ENCODE measurements at regions not wholly inside any gene's neighbourhood (a gene's known extent, or its start where the extent isn't known, plus 50 kb on each side); places are given as distances from the start of the nearest gene placed in this dataset.

DNA sequence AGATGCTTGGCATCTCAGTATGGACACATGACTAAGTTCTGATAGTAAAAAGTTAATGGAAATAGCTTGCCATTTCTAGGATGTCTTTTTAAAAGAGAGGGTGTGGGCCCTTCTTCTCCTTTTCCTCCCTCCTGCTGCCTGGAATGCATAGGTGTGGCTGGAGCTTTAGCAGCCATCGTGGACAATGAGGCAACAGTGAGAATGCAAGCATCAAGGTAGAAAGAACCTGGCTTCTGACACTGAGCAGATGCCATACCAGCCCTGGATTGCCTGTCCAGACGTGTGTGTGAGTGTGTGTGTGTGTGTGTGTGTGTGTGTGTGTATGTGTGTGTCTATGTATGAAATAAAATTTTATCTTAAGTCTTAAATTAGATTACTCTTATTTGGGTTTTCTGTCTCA is 660.1 kb downstream of the XIRP2 start:
- no peaks in the 10 kb centered on the region for H3K4me1 ChIP-seq (ENCODE audit: low read length)
- H3K27me3 ChIP-seq (replicated peaks; ENCODE audit: insufficient read depth, low read length), result no peaks in the 10 kb centered on the region
- H2AFZ ChIP-seq (ENCODE audit: low read length), result no peak overlapping the region
- DNase-seq, result no peak
- H3F3A ChIP-seq (ENCODE audit: insufficient read depth, low read length), result no peaks in the 10 kb centered on the region
- no peaks in the 10 kb centered on the region for H4K20me1 ChIP-seq (ENCODE audit: insufficient read depth, low read length)
- H3K27ac ChIP-seq (ENCODE audit: low read length), result no peak overlapping the region
- H3K79me2 ChIP-seq (ENCODE audit: low read length), result no peaks in the 10 kb centered on the region
- TF ChIP-seq EZH2 (optimal IDR thresholded peaks at IDR 0.05; ENCODE audit: low read depth, low read length), result no peak
- no peak for TF ChIP-seq EZH2phosphoT487 (IDR thresholded peaks at IDR 0.05; ENCODE audit: low read length)
- TF ChIP-seq, protein P1, sequence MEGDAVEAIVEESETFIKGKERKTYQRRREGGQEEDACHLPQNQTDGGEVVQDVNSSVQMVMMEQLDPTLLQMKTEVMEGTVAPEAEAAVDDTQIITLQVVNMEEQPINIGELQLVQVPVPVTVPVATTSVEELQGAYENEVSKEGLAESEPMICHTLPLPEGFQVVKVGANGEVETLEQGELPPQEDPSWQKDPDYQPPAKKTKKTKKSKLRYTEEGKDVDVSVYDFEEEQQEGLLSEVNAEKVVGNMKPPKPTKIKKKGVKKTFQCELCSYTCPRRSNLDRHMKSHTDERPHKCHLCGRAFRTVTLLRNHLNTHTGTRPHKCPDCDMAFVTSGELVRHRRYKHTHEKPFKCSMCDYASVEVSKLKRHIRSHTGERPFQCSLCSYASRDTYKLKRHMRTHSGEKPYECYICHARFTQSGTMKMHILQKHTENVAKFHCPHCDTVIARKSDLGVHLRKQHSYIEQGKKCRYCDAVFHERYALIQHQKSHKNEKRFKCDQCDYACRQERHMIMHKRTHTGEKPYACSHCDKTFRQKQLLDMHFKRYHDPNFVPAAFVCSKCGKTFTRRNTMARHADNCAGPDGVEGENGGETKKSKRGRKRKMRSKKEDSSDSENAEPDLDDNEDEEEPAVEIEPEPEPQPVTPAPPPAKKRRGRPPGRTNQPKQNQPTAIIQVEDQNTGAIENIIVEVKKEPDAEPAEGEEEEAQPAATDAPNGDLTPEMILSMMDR (IDR thresholded peaks at IDR 0.05; ENCODE audit: low read length), result no peak
- H3K9ac ChIP-seq (ENCODE audit: low read length), result no peak overlapping the region
- no peaks in the 10 kb centered on the region for H3K9me3 ChIP-seq (replicated peaks; ENCODE audit: insufficient read depth, low read length)
- no peak overlapping the region for H3K4me3 ChIP-seq (ENCODE audit: low read length)
- no peaks in the 10 kb centered on the region for H3K36me3 ChIP-seq (replicated peaks; ENCODE audit: insufficient read depth, low read length)
- no peaks in the 10 kb centered on the region for H3K9me2 ChIP-seq (replicated peaks; ENCODE audit: insufficient read depth, low read length)
- H3K4me2 ChIP-seq (ENCODE audit: low read depth, low read length), result no peak overlapping the region

DNA sequence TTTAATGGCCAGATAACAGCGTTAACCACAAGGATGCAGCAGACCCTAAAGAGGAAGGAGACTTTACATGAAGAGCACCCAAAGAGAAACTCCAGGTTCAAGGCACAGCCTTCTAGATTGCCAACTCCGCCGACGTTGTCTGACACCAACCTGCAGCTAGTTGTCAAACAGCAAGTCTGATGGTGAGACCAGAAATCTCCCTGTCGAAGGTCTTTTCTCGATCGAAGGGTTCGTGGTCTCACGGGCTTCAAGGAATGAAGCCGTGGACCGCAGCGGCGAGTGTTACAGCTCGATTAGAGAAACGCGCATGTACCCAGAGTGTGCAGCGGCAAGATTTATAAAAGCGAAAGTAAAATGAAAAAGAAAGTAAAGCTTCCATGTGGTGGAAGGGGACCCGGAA is 656.3 kb downstream of the XIRP2 start:
- no peaks in the 10 kb centered on the region for H3K79me2 ChIP-seq (ENCODE audit: low read length)
- no peak overlapping the region for H2AFZ ChIP-seq (ENCODE audit: low read length)
- H3F3A ChIP-seq (ENCODE audit: insufficient read depth, low read length), result no peaks in the 10 kb centered on the region
- DNase-seq, result no peak
- no peak overlapping the region for H3K27ac ChIP-seq (ENCODE audit: low read length)
- no peaks in the 10 kb centered on the region for H4K20me1 ChIP-seq (ENCODE audit: insufficient read depth, low read length)
- H3K4me3 ChIP-seq (ENCODE audit: low read length), result no peak overlapping the region
- no peaks in the 10 kb centered on the region for H3K27me3 ChIP-seq (replicated peaks; ENCODE audit: insufficient read depth, low read length)
- H3K4me2 ChIP-seq (ENCODE audit: low read depth, low read length), result no peak overlapping the region
- H3K9ac ChIP-seq (ENCODE audit: low read length), result no peak overlapping the region
- TF ChIP-seq EZH2 (optimal IDR thresholded peaks at IDR 0.05; ENCODE audit: low read depth, low read length) (no peak), EZH2phosphoT487 (IDR thresholded peaks at IDR 0.05; ENCODE audit: low read length) (no peak)
- TF ChIP-seq, protein P1 (IDR thresholded peaks at IDR 0.05; ENCODE audit: low read length), result no peak
- no peaks in the 10 kb centered on the region for H3K36me3 ChIP-seq (replicated peaks; ENCODE audit: insufficient read depth, low read length)
- H3K4me1 ChIP-seq (ENCODE audit: low read length), result no peaks in the 10 kb centered on the region
- H3K9me2 ChIP-seq (replicated peaks; ENCODE audit: insufficient read depth, low read length), result no peaks in the 10 kb centered on the region
- H3K9me3 ChIP-seq (replicated peaks; ENCODE audit: insufficient read depth, low read length), result no peaks in the 10 kb centered on the region

- Histone ChIP-seq H3K36me3 (replicated peaks; ENCODE audit: insufficient read depth, low read length) (no peaks in the 10 kb centered on the region), H3K4me3 (ENCODE audit: low read length) (no peak overlapping the region), H3K9me2 (replicated peaks; ENCODE audit: insufficient read depth, low read length) (no peaks in the 10 kb centered on the region), H3K27ac (ENCODE audit: low read length) (no peak overlapping the region), H4K20me1 (ENCODE audit: insufficient read depth, low read length) (no peaks in the 10 kb centered on the region), H3K79me2 (ENCODE audit: low read length) (no peaks in the 10 kb centered on the region), H3K4me1 (ENCODE audit: low read length) (no peaks in the 10 kb centered on the region), H3K9me3 (replicated peaks; ENCODE audit: insufficient read depth, low read length) (no peaks in the 10 kb centered on the region), H3K9ac (ENCODE audit: low read length) (no peak overlapping the region), H3F3A (ENCODE audit: insufficient read depth, low read length) (no peaks in the 10 kb centered on the region), H2AFZ (ENCODE audit: low read length) (no peak overlapping the region), H3K4me2 (ENCODE audit: low read depth, low read length) (no peak overlapping the region), H3K27me3 (replicated peaks; ENCODE audit: insufficient read depth, low read length) (no peaks in the 10 kb centered on the region)
- TF ChIP-seq, protein P1 (IDR thresholded peaks at IDR 0.05; ENCODE audit: low read length), result no peak
- TF ChIP-seq EZH2phosphoT487 (IDR thresholded peaks at IDR 0.05; ENCODE audit: low read length), result no peak
- no peak for DNase-seq
Measured at GRCh38 chr2:167543721-167544120, 655.4 kb downstream of the XIRP2 start.

Measured in MM.1S (cell line).